ENCODE measurements at regions not wholly inside any gene's neighbourhood (a gene's known extent, or its start where the extent isn't known, plus 50 kb on each side); places are given as distances from the start of the nearest gene placed in this dataset.

- CTCF ChIA-PET = no interaction called here
Measured at GRCh38 chr7:16046041-16046440, 359.6 kb upstream of the MEOX2 start.

GRCh38 chr7:16045296-16045695 lies 358.8 kb upstream of the MEOX2 start:
- TF ChIP-seq FOXM1 (IDR thresholded peaks at IDR 0.05; ENCODE audit: borderline replicate concordance) (no peak), SP1 (IDR thresholded peaks at IDR 0.05) (no peak), FOXA1 (IDR thresholded peaks at IDR 0.05) (no peak), ELF4 (IDR thresholded peaks at IDR 0.05) (no peak), NFRKB (IDR thresholded peaks at IDR 0.05) (no peak), HDGF (IDR thresholded peaks at IDR 0.05; ENCODE audit: borderline replicate concordance) (no peak), BHLHE40 (IDR thresholded peaks at IDR 0.05; ENCODE audit: borderline replicate concordance) (no peak), CTBP1 (IDR thresholded peaks at IDR 0.05; ENCODE audit: borderline replicate concordance) (no peak), FOXK2 (IDR thresholded peaks at IDR 0.05) (no peak), TARDBP (IDR thresholded peaks at IDR 0.05) (no peak), L3MBTL2 (conservative IDR thresholded peaks at IDR 0.05) (no peak), LEF1 (IDR thresholded peaks at IDR 0.05; ENCODE audit: borderline replicate concordance) (no peak), ARNT (IDR thresholded peaks at IDR 0.05) (no peak), SUZ12 (IDR thresholded peaks at IDR 0.05) (no peak), ZNF384 (IDR thresholded peaks at IDR 0.05) (no peak)
- TF ChIP-seq, protein P1, sequence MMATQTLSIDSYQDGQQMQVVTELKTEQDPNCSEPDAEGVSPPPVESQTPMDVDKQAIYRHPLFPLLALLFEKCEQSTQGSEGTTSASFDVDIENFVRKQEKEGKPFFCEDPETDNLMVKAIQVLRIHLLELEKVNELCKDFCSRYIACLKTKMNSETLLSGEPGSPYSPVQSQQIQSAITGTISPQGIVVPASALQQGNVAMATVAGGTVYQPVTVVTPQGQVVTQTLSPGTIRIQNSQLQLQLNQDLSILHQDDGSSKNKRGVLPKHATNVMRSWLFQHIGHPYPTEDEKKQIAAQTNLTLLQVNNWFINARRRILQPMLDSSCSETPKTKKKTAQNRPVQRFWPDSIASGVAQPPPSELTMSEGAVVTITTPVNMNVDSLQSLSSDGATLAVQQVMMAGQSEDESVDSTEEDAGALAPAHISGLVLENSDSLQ (IDR thresholded peaks at IDR 0.05) = no peak
- DNase-seq (ENCODE audit: extremely low spot score) = no peak
- CTCF ChIA-PET = no interaction called here
- POLR2A ChIA-PET = no interaction called here

More at GRCh38 chr7:16046041-16046440, 359.6 kb upstream of the MEOX2 start:
- POLR2A ChIA-PET = no interaction called here
- DNase-seq (ENCODE audit: extremely low spot score) = no peak
- no peak for TF ChIP-seq FOXA1 (IDR thresholded peaks at IDR 0.05)
- no peak for TF ChIP-seq TARDBP (IDR thresholded peaks at IDR 0.05)
- no peak for TF ChIP-seq CTBP1 (IDR thresholded peaks at IDR 0.05; ENCODE audit: borderline replicate concordance)
- TF ChIP-seq ARNT (IDR thresholded peaks at IDR 0.05) = no peak
- no peak for TF ChIP-seq ZNF384 (IDR thresholded peaks at IDR 0.05)
- TF ChIP-seq FOXM1 (IDR thresholded peaks at IDR 0.05; ENCODE audit: borderline replicate concordance) = no peak
- no peak for TF ChIP-seq BHLHE40 (IDR thresholded peaks at IDR 0.05; ENCODE audit: borderline replicate concordance)
- TF ChIP-seq LEF1 (IDR thresholded peaks at IDR 0.05; ENCODE audit: borderline replicate concordance) = no peak
- no peak for TF ChIP-seq FOXK2 (IDR thresholded peaks at IDR 0.05)

DNA sequence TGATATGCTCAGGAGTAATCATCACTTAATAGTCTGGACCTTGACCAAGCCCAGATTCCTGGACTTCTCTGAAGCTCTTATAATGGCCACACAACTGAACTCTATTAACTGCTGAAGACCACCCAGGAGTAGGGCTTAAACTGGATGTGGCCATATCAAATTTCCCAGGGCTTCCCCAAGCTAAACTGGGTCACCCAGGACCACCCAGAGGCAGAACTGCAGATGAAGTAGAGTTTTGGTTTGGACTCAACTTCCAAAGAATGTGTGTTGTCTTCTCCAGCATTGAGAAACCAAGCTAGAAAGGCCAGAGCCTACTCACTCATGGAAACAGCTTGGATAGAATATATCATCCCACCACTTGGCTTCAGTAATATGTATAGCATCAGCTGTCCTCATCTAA lies 358.2 kb upstream of the MEOX2 start:
- TF ChIP-seq ARNT (IDR thresholded peaks at IDR 0.05) = no peak
- TF ChIP-seq TARDBP (IDR thresholded peaks at IDR 0.05) = no peak
- TF ChIP-seq SUZ12 (IDR thresholded peaks at IDR 0.05) = no peak
- no peak for TF ChIP-seq L3MBTL2 (conservative IDR thresholded peaks at IDR 0.05)
- no peak for TF ChIP-seq ELF4 (IDR thresholded peaks at IDR 0.05)
- no peak for TF ChIP-seq FOXA1 (IDR thresholded peaks at IDR 0.05)
- no peak for TF ChIP-seq NFRKB (IDR thresholded peaks at IDR 0.05)
- TF ChIP-seq LEF1 (IDR thresholded peaks at IDR 0.05; ENCODE audit: borderline replicate concordance) = no peak
- TF ChIP-seq CTBP1 (IDR thresholded peaks at IDR 0.05; ENCODE audit: borderline replicate concordance) = no peak
- no peak for TF ChIP-seq SP1 (IDR thresholded peaks at IDR 0.05)
- TF ChIP-seq FOXK2 (IDR thresholded peaks at IDR 0.05) = no peak
- no peak for TF ChIP-seq FOXM1 (IDR thresholded peaks at IDR 0.05; ENCODE audit: borderline replicate concordance)
- CTCF ChIA-PET = no interaction called here
- no peak for DNase-seq (ENCODE audit: extremely low spot score)
- POLR2A ChIA-PET = no interaction called here

DNA sequence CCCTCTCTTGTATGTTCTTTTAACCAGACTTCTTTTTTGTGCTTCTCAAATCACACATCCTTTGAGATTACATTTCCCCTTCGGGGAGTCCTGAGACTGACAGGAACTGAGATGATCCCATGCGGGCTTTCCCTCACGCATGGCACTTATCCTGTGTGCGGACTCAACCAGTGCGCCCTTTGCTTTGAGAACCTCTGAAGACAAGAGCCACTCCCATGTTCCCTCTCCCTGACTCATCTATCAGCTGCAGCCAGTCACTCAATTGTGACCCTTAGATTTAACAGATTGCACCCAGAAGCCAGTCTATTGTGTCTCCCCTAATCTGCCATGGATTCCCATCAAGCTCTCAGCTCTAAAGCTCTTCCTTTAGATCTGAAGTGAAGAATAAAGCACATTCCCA lies 353.9 kb upstream of the MEOX2 start:
- ChIA-PET CTCF (no interaction called here), POLR2A (no interaction called here)
- no peak for DNase-seq (ENCODE audit: extremely low spot score)
- TF ChIP-seq LEF1 (IDR thresholded peaks at IDR 0.05; ENCODE audit: borderline replicate concordance) (no peak), HDGF (IDR thresholded peaks at IDR 0.05; ENCODE audit: borderline replicate concordance) (no peak), CTBP1 (IDR thresholded peaks at IDR 0.05; ENCODE audit: borderline replicate concordance) (no peak), FOXM1 (IDR thresholded peaks at IDR 0.05; ENCODE audit: borderline replicate concordance) (no peak), ARNT (IDR thresholded peaks at IDR 0.05) (no peak)

DNA sequence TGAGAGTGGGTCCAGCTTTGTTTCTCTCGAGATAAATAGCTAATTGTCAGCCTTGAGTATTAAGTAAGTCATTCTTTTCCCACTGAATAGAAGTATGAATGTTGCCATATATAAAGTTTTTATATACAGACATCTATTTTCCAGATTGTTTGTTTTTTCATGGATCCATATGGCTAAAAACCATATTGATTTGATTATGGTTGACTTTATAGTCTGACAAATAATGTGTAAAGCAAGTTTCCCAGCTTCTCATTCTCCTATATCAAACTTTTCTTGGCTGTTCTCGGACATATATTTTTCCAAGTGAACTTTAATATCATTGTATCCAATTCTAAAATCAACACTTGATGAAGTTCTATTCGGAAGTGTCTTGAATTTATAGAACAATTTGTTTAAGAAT lies 352.4 kb upstream of the MEOX2 start:
- TF ChIP-seq CTBP1 (IDR thresholded peaks at IDR 0.05; ENCODE audit: borderline replicate concordance) (no peak), LEF1 (IDR thresholded peaks at IDR 0.05; ENCODE audit: borderline replicate concordance) (no peak), SUZ12 (IDR thresholded peaks at IDR 0.05) (no peak), FOXM1 (IDR thresholded peaks at IDR 0.05; ENCODE audit: borderline replicate concordance) (no peak)
- no peak for DNase-seq (ENCODE audit: extremely low spot score)
- CTCF ChIA-PET = no interaction called here
- POLR2A ChIA-PET = no interaction called here

DNA sequence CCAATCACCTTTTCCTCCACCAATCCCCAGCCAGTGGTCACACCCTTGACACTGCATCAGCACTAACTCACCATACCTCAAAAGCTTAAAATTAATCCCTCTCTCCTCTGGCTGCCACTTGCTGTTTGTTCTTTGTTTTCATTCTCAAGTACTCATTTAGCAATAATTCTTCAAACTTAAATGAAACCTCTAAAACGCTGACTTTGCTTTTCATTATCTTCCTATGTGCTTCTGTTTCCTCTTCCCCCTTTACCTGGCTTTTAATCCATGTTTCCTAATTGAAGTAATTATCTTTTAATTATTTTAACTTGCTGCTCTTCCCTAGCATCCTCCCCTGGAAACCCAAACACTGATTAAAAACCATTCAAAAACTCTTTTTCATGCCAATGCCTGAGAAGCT lies 348.9 kb upstream of the MEOX2 start:
- no peak for TF ChIP-seq ARNT (IDR thresholded peaks at IDR 0.05)
- TF ChIP-seq CTBP1 (IDR thresholded peaks at IDR 0.05; ENCODE audit: borderline replicate concordance) = no peak
- TF ChIP-seq SP1 (IDR thresholded peaks at IDR 0.05) = no peak
- no peak for TF ChIP-seq TARDBP (IDR thresholded peaks at IDR 0.05)
- TF ChIP-seq NFRKB (IDR thresholded peaks at IDR 0.05) = no peak
- no peak for TF ChIP-seq L3MBTL2 (conservative IDR thresholded peaks at IDR 0.05)
- TF ChIP-seq FOXM1 (IDR thresholded peaks at IDR 0.05; ENCODE audit: borderline replicate concordance) = no peak
- no peak for TF ChIP-seq LEF1 (IDR thresholded peaks at IDR 0.05; ENCODE audit: borderline replicate concordance)
- no peak for TF ChIP-seq ELF4 (IDR thresholded peaks at IDR 0.05)
- TF ChIP-seq BHLHE40 (IDR thresholded peaks at IDR 0.05; ENCODE audit: borderline replicate concordance) = no peak
- TF ChIP-seq FOXA1 (IDR thresholded peaks at IDR 0.05) = no peak
- TF ChIP-seq FOXK2 (IDR thresholded peaks at IDR 0.05) = no peak
- TF ChIP-seq, protein P1 (IDR thresholded peaks at IDR 0.05) = no peak
- TF ChIP-seq ZNF384 (IDR thresholded peaks at IDR 0.05) = no peak
- no peak for TF ChIP-seq SUZ12 (IDR thresholded peaks at IDR 0.05)
- no peak for TF ChIP-seq HDGF (IDR thresholded peaks at IDR 0.05; ENCODE audit: borderline replicate concordance)
- DNase-seq (ENCODE audit: extremely low spot score) = no peak
- CTCF ChIA-PET = no interaction called here
- POLR2A ChIA-PET = no interaction called here

- TF ChIP-seq ARNT (IDR thresholded peaks at IDR 0.05) (no peak), ELF4 (IDR thresholded peaks at IDR 0.05) (no peak), NFRKB (IDR thresholded peaks at IDR 0.05) (no peak), TARDBP (IDR thresholded peaks at IDR 0.05) (no peak), BHLHE40 (IDR thresholded peaks at IDR 0.05; ENCODE audit: borderline replicate concordance) (no peak), FOXK2 (IDR thresholded peaks at IDR 0.05) (no peak), L3MBTL2 (conservative IDR thresholded peaks at IDR 0.05) (no peak), LEF1 (IDR thresholded peaks at IDR 0.05; ENCODE audit: borderline replicate concordance) (no peak), CTBP1 (IDR thresholded peaks at IDR 0.05; ENCODE audit: borderline replicate concordance) (no peak), FOXM1 (IDR thresholded peaks at IDR 0.05; ENCODE audit: borderline replicate concordance) (no peak), ZNF384 (IDR thresholded peaks at IDR 0.05) (no peak), FOXA1 (IDR thresholded peaks at IDR 0.05) (no peak)
- TF ChIP-seq, protein P1 (IDR thresholded peaks at IDR 0.05) = no peak
- DNase-seq (ENCODE audit: extremely low spot score) = no peak
- POLR2A ChIA-PET = no interaction called here
- CTCF ChIA-PET = no interaction called here
Measured at GRCh38 chr7:16034866-16035265, 348.4 kb upstream of the MEOX2 start.
